GM23248 (cell line): ENCODE measurements at regions not wholly inside any gene's neighbourhood (a gene's known extent, or its start where the extent isn't known, plus 50 kb on each side); places are given as distances from the start of the nearest gene placed in this dataset.

ENCODE experiments used
- DNase-seq: peaks from one replicate; pipeline ENCODE4 v3.0.0-alpha.2; 2015
- H2AFZ ChIP-seq: fragments of 200-600 bp; sonication (generic); 2 replicates; pipeline ENCODE4 v1.6.1; 2016; ENCODE audit warnings: antibody characterized with exemption
- H3F3A ChIP-seq: fragments of 200-600 bp; sonication (generic); 2 replicates; pipeline ENCODE4 v1.6.1; 2016; ENCODE audit warnings: mild to moderate bottlenecking, antibody characterized with exemption, mixed run types; ENCODE audit not compliant: insufficient read depth
- H3K27ac ChIP-seq: fragments of 200-600 bp; sonication (generic); 2 replicates; pipeline ENCODE4 v1.5.1; 2016; ENCODE audit warnings: mild to moderate bottlenecking
- H3K27me3 ChIP-seq: fragments of 200-600 bp; sonication (generic); replicated peaks from 2 replicates; pipeline ENCODE4 v1.6.1; 2016; ENCODE audit warnings: mild to moderate bottlenecking; ENCODE audit not compliant: insufficient read depth
- H3K36me3 ChIP-seq: fragments of 200-600 bp; sonication (generic); 2 replicates; pipeline ENCODE4 v1.6.1; 2016; ENCODE audit warnings: low read depth, mild to moderate bottlenecking
- H3K4me1 ChIP-seq: fragments of 200-600 bp; sonication (generic); 2 replicates; pipeline ENCODE4 v1.6.1; 2016; ENCODE audit warnings: mild to moderate bottlenecking; ENCODE audit not compliant: insufficient read depth
- H3K4me2 ChIP-seq: fragments of 200-600 bp; sonication (generic); one replicate; pipeline ENCODE4 v1.6.1; 2016; ENCODE audit warnings: mild to moderate bottlenecking; ENCODE audit not compliant: unreplicated experiment
- H3K4me3 ChIP-seq: fragments of 200-600 bp; sonication (generic); 2 replicates; pipeline ENCODE4 v1.5.1; 2016; ENCODE audit warnings: mild to moderate bottlenecking
- H3K79me2 ChIP-seq: fragments of 200-600 bp; sonication (generic); 2 replicates; pipeline ENCODE4 v1.6.1; 2016; ENCODE audit warnings: mild to moderate bottlenecking; ENCODE audit not compliant: insufficient read depth
- H3K9ac ChIP-seq: fragments of 200-600 bp; sonication (generic); 2 replicates; pipeline ENCODE4 v1.6.1; 2016; ENCODE audit warnings: mild to moderate bottlenecking
- H3K9me2 ChIP-seq: fragments of 200-600 bp; sonication (generic); 2 replicates; pipeline ENCODE4 v1.6.1; 2016; ENCODE audit warnings: mixed run types, mild to moderate bottlenecking, moderate library complexity; ENCODE audit not compliant: insufficient read depth
- H3K9me3 ChIP-seq: fragments of 200-600 bp; sonication (generic); one replicate; pipeline ENCODE4 v1.6.1; 2017; ENCODE audit warnings: low read depth
- H4K20me1 ChIP-seq: fragments of 200-600 bp; sonication (generic); 2 replicates; pipeline ENCODE4 v1.6.0; 2016; ENCODE audit not compliant: insufficient read depth
- EZH2 ChIP-seq: fragments of 200-600 bp; sonication (generic); IDR thresholded peaks from 2 replicates; pipeline ENCODE4 v1.6.1; 2018; ENCODE audit warnings: antibody characterized with exemption, mild to moderate bottlenecking; ENCODE audit not compliant: insufficient read depth, poor library complexity, severe bottlenecking
- EZH2phosphoT487 ChIP-seq: fragments of 200-600 bp; sonication (generic); IDR thresholded peaks from 2 replicates; pipeline ENCODE4 v1.6.1; 2018; ENCODE audit warnings: antibody characterized with exemption, moderate library complexity, mild to moderate bottlenecking, low read depth; ENCODE audit not compliant: insufficient read depth
- WGBS, 2 experiments: methylation state at CpG; one replicate each; pipeline ENCODE4 v1.1.6; 2015 to 2017; ENCODE audit warnings: low lambda C conversion rate in 2 of 2, low coverage in 1 of 2; ENCODE audit errors: missing lambda C conversion rate in 2 of 2; 5-methylcytosine and 5-hydroxymethylcytosine counted together
- in situ Hi-C: fragments of 300-500 bp; cut with MboI; formaldehyde crosslinking; loops from 2 replicates; pipeline ENCODE4 v1.15.0; 2020

DNA sequence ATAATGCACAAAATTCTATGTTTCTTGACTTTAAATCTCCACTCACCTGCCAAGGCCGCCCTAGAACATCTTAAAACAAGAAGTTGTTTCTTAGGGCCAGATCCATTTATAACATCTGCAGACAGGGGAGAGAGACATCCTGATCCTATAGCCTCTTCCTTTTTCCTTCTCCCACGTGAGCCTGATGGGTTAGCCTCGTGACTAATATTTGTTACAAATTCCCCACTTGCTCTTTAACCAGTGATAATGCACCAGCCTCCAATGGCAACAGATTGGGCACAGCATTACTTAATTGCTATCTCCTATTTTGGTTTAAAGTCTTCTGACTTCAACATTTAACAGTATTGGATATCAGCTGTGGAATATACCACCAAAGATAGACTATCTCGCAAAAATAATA is 196.5 kb downstream of the GADD45G start:
- TF ChIP-seq EZH2phosphoT487 (no peak), EZH2 (no peak)
- WGBS, 2 experiments = 17 to 20% methylated on average over 4 of the region's 4 CpGs
- H3K36me3 ChIP-seq = no peaks in the 10 kb centered on the region

GRCh38 chr9:89801742-89802670 is 197.2 kb downstream of the GADD45G start:
- no peaks in the 10 kb centered on the region for H4K20me1 ChIP-seq
- no peak overlapping the region for H3K4me2 ChIP-seq
- no peaks in the 10 kb centered on the region for H3K79me2 ChIP-seq
- H3K4me1 ChIP-seq = 0 out of 2 replicates have a peak, but pooled peaks cover 6% of the 10 kb centered on the region
- TF ChIP-seq EZH2 (no peak), EZH2phosphoT487 (no peak)
- H3K9me2 ChIP-seq = no peaks in the 10 kb centered on the region
- H3K36me3 ChIP-seq = no peaks in the 10 kb centered on the region
- DNase-seq = no peak
- no peak overlapping the region for H2AFZ ChIP-seq
- H3K27me3 ChIP-seq = peaks cover 5% of the 10 kb centered on the region; the same call in 1 of the 2 replicates
- no peaks in the 10 kb centered on the region for H3F3A ChIP-seq
- no peak overlapping the region for H3K4me3 ChIP-seq
- H3K9ac ChIP-seq = no peak overlapping the region
- H3K27ac ChIP-seq = no peak overlapping the region
- WGBS, 2 experiments = 9 to 12% methylated on average over 13 of the region's 13 CpGs
- H3K9me3 ChIP-seq = no peaks in the 10 kb centered on the region
- in situ Hi-C loops = no loop called here

More for the DNA sequence above, 196.5 kb downstream of the GADD45G start:
- Histone ChIP-seq H4K20me1 (no peaks in the 10 kb centered on the region), H2AFZ (no peak overlapping the region), H3K27me3 (peaks cover 5% of the 10 kb centered on the region; the same call in 1 of the 2 replicates), H3K9ac (no peak overlapping the region), H3K79me2 (no peaks in the 10 kb centered on the region), H3K4me3 (no peak overlapping the region), H3F3A (no peaks in the 10 kb centered on the region), H3K4me1 (no peaks in the 10 kb centered on the region), H3K4me2 (no peak overlapping the region), H3K27ac (no peak overlapping the region), H3K9me3 (no peaks in the 10 kb centered on the region), H3K9me2 (no peaks in the 10 kb centered on the region)
- in situ Hi-C loops = no loop called here
- DNase-seq = no peak

- no peaks in the 10 kb centered on the region for H3F3A ChIP-seq
- H3K79me2 ChIP-seq = no peaks in the 10 kb centered on the region
- H3K9ac ChIP-seq = no peak overlapping the region
- H3K9me2 ChIP-seq = no peaks in the 10 kb centered on the region
- peaks cover 5% of the 10 kb centered on the region; the same call in 1 of the 2 replicates for H3K27me3 ChIP-seq
- in situ Hi-C loops = no loop called here
- no peak for DNase-seq
- no peaks in the 10 kb centered on the region for H4K20me1 ChIP-seq
- no peak overlapping the region for H3K4me3 ChIP-seq
- no peak overlapping the region for H3K4me2 ChIP-seq
- H2AFZ ChIP-seq = no peak overlapping the region
- TF ChIP-seq EZH2 = no peak
- no peak for TF ChIP-seq EZH2phosphoT487
- H3K9me3 ChIP-seq = no peaks in the 10 kb centered on the region
- no peak overlapping the region for H3K27ac ChIP-seq
- H3K36me3 ChIP-seq = no peaks in the 10 kb centered on the region
- 0 out of 2 replicates have a peak, but pooled peaks cover 7% of the 10 kb centered on the region for H3K4me1 ChIP-seq
- WGBS, 2 experiments = 15 to 18% methylated on average over 8 of the region's 8 CpGs
These were observed 198.1 kb downstream of the GADD45G start for GRCh38 chr9:89802781-89803355.

DNA sequence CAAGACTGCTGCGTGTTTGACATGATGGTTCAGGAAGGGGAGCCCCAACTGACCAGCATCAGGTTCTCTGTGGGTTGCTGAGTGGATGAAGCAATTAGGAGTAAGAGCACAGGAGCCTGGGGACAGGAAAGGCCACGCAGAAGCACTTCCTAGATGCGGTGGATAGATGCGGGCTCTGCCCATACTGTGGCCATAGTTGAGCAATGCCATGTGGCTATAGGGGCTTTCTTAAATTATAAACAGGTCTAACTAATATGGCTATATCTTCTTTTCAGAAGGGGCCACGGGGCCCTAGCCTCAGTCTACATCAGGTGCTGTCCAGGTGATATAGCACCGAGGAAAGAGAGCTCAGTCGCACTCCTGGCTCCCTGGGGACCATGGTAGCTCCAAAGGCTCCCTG is 198.6 kb downstream of the GADD45G start:
- in situ Hi-C loops = no loop called here
- H3K9me3 ChIP-seq = no peaks in the 10 kb centered on the region

More for the DNA sequence above, 198.6 kb downstream of the GADD45G start:
- DNase-seq = no peak
- 78 to 81% methylated on average over 7 of the region's 7 CpGs for WGBS, 2 experiments
- 0 out of 2 replicates have a peak, but pooled peaks cover 7% of the 10 kb centered on the region for H3K4me1 ChIP-seq
- H3K79me2 ChIP-seq = no peaks in the 10 kb centered on the region
- H3K9me2 ChIP-seq = no peaks in the 10 kb centered on the region
- no peaks in the 10 kb centered on the region for H3K36me3 ChIP-seq
- H3K27ac ChIP-seq = no peak overlapping the region
- H4K20me1 ChIP-seq = no peaks in the 10 kb centered on the region
- H3K27me3 ChIP-seq = peaks cover 5% of the 10 kb centered on the region; the same call in 1 of the 2 replicates
- H2AFZ ChIP-seq = no peak overlapping the region
- no peak overlapping the region for H3K9ac ChIP-seq
- TF ChIP-seq EZH2phosphoT487 = no peak
- no peak for TF ChIP-seq EZH2
- no peak overlapping the region for H3K4me3 ChIP-seq
- H3F3A ChIP-seq = no peaks in the 10 kb centered on the region
- no peak overlapping the region for H3K4me2 ChIP-seq
